Mesothelial cell of epicardium (in vitro differentiated cells): ENCODE measurements at regions not wholly inside any gene's neighbourhood (a gene's known extent, or its start where the extent isn't known, plus 50 kb on each side); places are given as distances from the start of the nearest gene placed in this dataset.

Experiments used
- DNase-seq, 2 experiments: peaks; one replicate each; pipeline ENCODE4 v3.0.0; 2021; ENCODE audit warnings: low spot score in 2 of 2; ENCODE audit not compliant: unreplicated experiment in 2 of 2
- H3K27ac Mint-ChIP-seq: 2 replicates; pipeline ENCODE4 v1.8.0; 2021; ENCODE audit warnings: mixed read lengths
- H3K27me3 Mint-ChIP-seq: 2 replicates; pipeline ENCODE4 v1.8.0; 2021; ENCODE audit warnings: low read depth, mixed read lengths
- H3K36me3 Mint-ChIP-seq: 2 replicates; pipeline ENCODE4 v1.8.0; 2021; ENCODE audit warnings: mixed read lengths
- H3K4me1 Mint-ChIP-seq: 2 replicates; pipeline ENCODE4 v1.8.0; 2021; ENCODE audit warnings: mixed read lengths
- H3K4me3 Mint-ChIP-seq: 2 replicates; pipeline ENCODE4 v1.8.0; 2021; ENCODE audit warnings: mild to moderate bottlenecking, moderate library complexity, mixed read lengths
- H3K9me3 Mint-ChIP-seq: 2 replicates; pipeline ENCODE4 v1.8.0; 2021; ENCODE audit warnings: mixed read lengths
- CTCF ChIP-seq: fragments of 200-600 bp; sonication (generic); IDR thresholded peaks from one replicate; pipeline ENCODE4 v1.5.0; 2021; ENCODE audit warnings: antibody characterized with exemption; ENCODE audit not compliant: unreplicated experiment

GRCh38 chr6:16876201-16876600 is 114.9 kb upstream of the ATXN1 start:
- H3K4me3 Mint-ChIP-seq, result no peak overlapping the region
- no peak for TF ChIP-seq CTCF
- no peak overlapping the region for H3K27ac Mint-ChIP-seq
- no peaks in the 10 kb centered on the region for H3K27me3 Mint-ChIP-seq
- H3K9me3 Mint-ChIP-seq, result peaks cover 33% of the 10 kb centered on the region
- H3K36me3 Mint-ChIP-seq, result no peaks in the 10 kb centered on the region
- DNase-seq, result no peak
- H3K4me1 Mint-ChIP-seq, result peaks cover 2% of the 10 kb centered on the region

- no peak overlapping the region for H3K27ac Mint-ChIP-seq
- peaks cover 25% of the 10 kb centered on the region for H3K9me3 Mint-ChIP-seq
- no peaks in the 10 kb centered on the region for H3K36me3 Mint-ChIP-seq
- DNase-seq, result no peak
- peaks cover 5% of the 10 kb centered on the region for H3K4me1 Mint-ChIP-seq
- no peak overlapping the region for H3K4me3 Mint-ChIP-seq
- H3K27me3 Mint-ChIP-seq, result no peaks in the 10 kb centered on the region
- TF ChIP-seq CTCF, result no peak
Measured at GRCh38 chr6:16873698-16874097, 112.4 kb upstream of the ATXN1 start.

- no peak for DNase-seq
- Mint-ChIP-seq H3K27ac (no peak overlapping the region), H3K27me3 (no peaks in the 10 kb centered on the region), H3K36me3 (no peaks in the 10 kb centered on the region), H3K4me1 (peaks cover 5% of the 10 kb centered on the region), H3K4me3 (no peak overlapping the region), H3K9me3 (peaks cover 16% of the 10 kb centered on the region)
- TF ChIP-seq CTCF, result no peak
Measured at GRCh38 chr6:16872543-16873235, 111.4 kb upstream of the ATXN1 start.

- Mint-ChIP-seq H3K36me3 (no peaks in the 10 kb centered on the region), H3K27ac (no peak overlapping the region), H3K27me3 (no peaks in the 10 kb centered on the region), H3K9me3 (peaks cover 5% of the 10 kb centered on the region), H3K4me3 (no peak overlapping the region), H3K4me1 (peaks cover 5% of the 10 kb centered on the region)
- TF ChIP-seq CTCF, result no peak
- DNase-seq, result no peak
Measured at GRCh38 chr6:16871047-16871446, 109.8 kb upstream of the ATXN1 start.

- Mint-ChIP-seq H3K27me3 (no peaks in the 10 kb centered on the region), H3K4me3 (no peak overlapping the region), H3K4me1 (peaks cover 5% of the 10 kb centered on the region), H3K27ac (no peak overlapping the region), H3K9me3 (no peaks in the 10 kb centered on the region), H3K36me3 (no peaks in the 10 kb centered on the region)
- TF ChIP-seq CTCF, result no peak
- DNase-seq, result no peak
Measured at GRCh38 chr6:16868968-16869367, 107.7 kb upstream of the ATXN1 start.
